Endothelial cell of umbilical vein (primary cell): ENCODE measurements at regions not wholly inside any gene's neighbourhood (a gene's known extent, or its start where the extent isn't known, plus 50 kb on each side); places are given as distances from the start of the nearest gene placed in this dataset.

Experiments used
- BruUV-seq: library from RNA; stranded (reverse); fragments of 400-500 nt; replicated peaks from 2 replicates; lab custom pipeline; 2021; lab: Mats Ljungman, UMichigan
- CTCF ChIA-PET: fragments of 300-600, 350-600 bp; sonication (Branson Sonifier 250); formaldehyde crosslinking; loops from one replicate; lab custom pipeline; 2021; ENCODE audit warnings: antibody characterized with exemption, inconsistent platforms; lab: Charles Lee
- POLR2A ChIA-PET: fragments of 300-600, 350-600 bp; sonication (Branson Sonifier 250); formaldehyde crosslinking; loops from one replicate; lab custom pipeline; 2021; ENCODE audit warnings: antibody characterized with exemption, inconsistent platforms; lab: Charles Lee
- DNase-seq: peaks from one replicate; pipeline ENCODE4 v3.0.0-alpha.2; 2011; ENCODE audit warnings: low read depth, low spot score
- FAIRE-seq: peaks from 2 replicates; lab custom pipeline; 2011; peaks lifted over from hg19 to GRCh38; lab: Jason Lieb, UNC
- H2AFZ ChIP-seq: 2 replicates; pipeline ENCODE4 v1.6.0; 2012; ENCODE audit warnings: low read depth, low read length, control low read depth, inconsistent platforms
- H3K27ac ChIP-seq: 2 replicates; pipeline ENCODE4 v1.5.1; 2011; ENCODE audit warnings: low read depth, mild to moderate bottlenecking, control low read depth, low read length, moderate library complexity; ENCODE audit not compliant: insufficient read depth
- H3K27me3 ChIP-seq, 2 experiments: 2 replicates each; pipeline versions ENCODE4 v1.6.0 to v1.6.1; 2011; ENCODE audit warnings: low read length in 2 of 2, mixed read lengths in 1 of 2; ENCODE audit not compliant: control insufficient read depth in 2 of 2, insufficient read depth in 2 of 2
- H3K36me3 ChIP-seq, 2 experiments: 2 replicates in 1 of 2; 3 replicates in 1 of 2; pipeline ENCODE4 v1.5.1; 2011; ENCODE audit warnings: low read length in 2 of 2, mild to moderate bottlenecking in 1 of 2, moderate library complexity in 1 of 2; ENCODE audit not compliant: control insufficient read depth in 2 of 2, insufficient read depth in 2 of 2; ENCODE audit errors: extremely low read depth in 1 of 2
- H3K4me1 ChIP-seq: 3 replicates; pipeline ENCODE4 v1.5.1; 2011; ENCODE audit warnings: mild to moderate bottlenecking, low read length; ENCODE audit not compliant: control insufficient read depth, insufficient read depth; ENCODE audit errors: extremely low read depth
- H3K4me2 ChIP-seq: 2 replicates; pipeline ENCODE4 v1.6.1; 2011; ENCODE audit warnings: low read length, control low read depth, mixed read lengths; ENCODE audit not compliant: insufficient read depth
- H3K4me3 ChIP-seq, 3 experiments: fragments of 200-600 bp in 1 of 3; sonication (generic), shearing (Covaris generic) in 1 of 3; replicated peaks in 1 of 3; 2 replicates each; pipeline ENCODE4 v1.5.1; 2011 to 2016; ENCODE audit warnings: control low read depth in 3 of 3, low read length in 3 of 3, mild to moderate bottlenecking in 2 of 3, inconsistent platforms in 1 of 3, low read depth in 1 of 3, moderate library complexity in 1 of 3; ENCODE audit not compliant: insufficient read depth in 1 of 3
- H3K79me2 ChIP-seq: 2 replicates; pipeline ENCODE4 v1.6.0; 2012; ENCODE audit warnings: low read length, inconsistent platforms; ENCODE audit not compliant: control insufficient read depth, insufficient read depth
- H3K9ac ChIP-seq: replicated peaks from 2 replicates; pipeline ENCODE3; 2011; ENCODE audit warnings: low read length, control low read depth; ENCODE audit not compliant: insufficient read depth; ENCODE audit errors: extremely low read depth
- H3K9me1 ChIP-seq: replicated peaks from 3 replicates; pipeline ENCODE4 v1.6.0; 2011; ENCODE audit warnings: mild to moderate bottlenecking, low read length; ENCODE audit not compliant: control insufficient read depth, insufficient read depth; ENCODE audit errors: extremely low read depth
- H3K9me3 ChIP-seq: replicated peaks from 2 replicates; pipeline ENCODE4 v1.5.1; 2012; ENCODE audit warnings: low read length, inconsistent platforms; ENCODE audit not compliant: control insufficient read depth, insufficient read depth
- H4K20me1 ChIP-seq: replicated peaks from 2 replicates; pipeline ENCODE3; 2011; ENCODE audit warnings: mild to moderate bottlenecking, low read length; ENCODE audit not compliant: control insufficient read depth, insufficient read depth; ENCODE audit errors: extremely low read depth
- EZH2 ChIP-seq: IDR thresholded peaks from 2 replicates; pipeline ENCODE4 v1.6.1; 2012; ENCODE audit warnings: borderline replicate concordance, low read depth, mild to moderate bottlenecking, moderate library complexity, low read length, inconsistent platforms; ENCODE audit not compliant: severe bottlenecking
- FOS ChIP-seq: IDR thresholded peaks from 2 replicates; pipeline ENCODE4 v1.6.1; 2011; ENCODE audit warnings: mild to moderate bottlenecking, low read length, moderate library complexity, borderline replicate concordance; ENCODE audit not compliant: insufficient read depth
- GATA2 ChIP-seq: IDR thresholded peaks from 2 replicates; pipeline ENCODE4 v1.7.0; 2011; ENCODE audit warnings: low read depth, mild to moderate bottlenecking, moderate library complexity, mixed read lengths, low read length; ENCODE audit not compliant: insufficient read length, insufficient read depth
- JUN ChIP-seq: IDR thresholded peaks from 2 replicates; pipeline ENCODE4 v1.6.1; 2011; ENCODE audit warnings: borderline replicate concordance, low read depth; ENCODE audit not compliant: insufficient read length, insufficient read depth
- MYC ChIP-seq: IDR thresholded peaks from one replicate; pipeline ENCODE4 v1.6.1; 2011; ENCODE audit warnings: mild to moderate bottlenecking, low read depth, low read length
- POLR2A ChIP-seq: IDR thresholded peaks from 2 replicates; pipeline ENCODE4 v1.6.1; 2012; ENCODE audit warnings: low read depth, mild to moderate bottlenecking, control low read depth, low read length
- POLR2AphosphoS5 ChIP-seq: IDR thresholded peaks from 2 replicates; pipeline ENCODE4 v1.6.1; 2012; ENCODE audit warnings: low read depth, mild to moderate bottlenecking, control low read depth, low read length, moderate library complexity; ENCODE audit not compliant: insufficient read depth
- dilution Hi-C: fragments of 300-500 bp; cut with MboI; formaldehyde crosslinking; loops from one replicate; pipeline ENCODE4 v1.15.0; 2019; ENCODE audit warnings: low sequenced_read_pairs; ENCODE audit not compliant: extremely low pct_ligation_motif_present
- intact Hi-C: fragments of 100-400 bp; cut with micrococcal nuclease; formaldehyde crosslinking; loops from one replicate; pipeline ENCODE4 v1.10.0; 2022
- TF ChIP-seq, protein P1 (sequence below): IDR thresholded peaks from 2 replicates; pipeline ENCODE4 v1.6.1; 2011; ENCODE audit not compliant: insufficient read depth, insufficient read length
- TF ChIP-seq, protein P2 (sequence below), 2 donors: IDR thresholded peaks; 1 replicate in 1 of 2; 2 replicates in 1 of 2; pipeline ENCODE4 v1.5.1; 2011; ENCODE audit warnings: low read length in 2 of 2, mild to moderate bottlenecking in 2 of 2, moderate library complexity in 2 of 2, control low read depth in 1 of 2, inconsistent platforms in 1 of 2, low read depth in 1 of 2; ENCODE audit not compliant: insufficient read depth in 1 of 2; ENCODE audit errors: extremely low read depth in 1 of 2

- Histone ChIP-seq H3K27me3 (no peaks in the 10 kb centered on the region), H3K9me1 (no peaks in the 10 kb centered on the region), H3K9ac (no peak overlapping the region), H3K4me1 (no peaks in the 10 kb centered on the region), H2AFZ (no peak overlapping the region), H3K4me3 (no peak overlapping the region), H3K4me2 (no peak overlapping the region), H3K79me2 (no peaks in the 10 kb centered on the region), H3K27ac (no peak overlapping the region), H3K9me3 (no peaks in the 10 kb centered on the region), H3K36me3 (no peaks in the 10 kb centered on the region), H4K20me1 (no peaks in the 10 kb centered on the region)
- dilution Hi-C loops (no loop called here), intact Hi-C loops (no loop called here)
- DNase-seq (no peak), FAIRE-seq (no peak)
- ChIA-PET CTCF (no interaction called here), POLR2A (no interaction called here)
- BruUV-seq, result no TSS peak
- TF ChIP-seq, protein P1, sequence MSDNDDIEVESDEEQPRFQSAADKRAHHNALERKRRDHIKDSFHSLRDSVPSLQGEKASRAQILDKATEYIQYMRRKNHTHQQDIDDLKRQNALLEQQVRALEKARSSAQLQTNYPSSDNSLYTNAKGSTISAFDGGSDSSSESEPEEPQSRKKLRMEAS, result no peak
- no peak for TF ChIP-seq MYC
- TF ChIP-seq POLR2A, result no peak
- no peak for TF ChIP-seq JUN
- TF ChIP-seq GATA2, result no peak
- TF ChIP-seq POLR2AphosphoS5, result no peak
- no peak for TF ChIP-seq FOS
- no peak for TF ChIP-seq EZH2
- TF ChIP-seq, protein P2, sequence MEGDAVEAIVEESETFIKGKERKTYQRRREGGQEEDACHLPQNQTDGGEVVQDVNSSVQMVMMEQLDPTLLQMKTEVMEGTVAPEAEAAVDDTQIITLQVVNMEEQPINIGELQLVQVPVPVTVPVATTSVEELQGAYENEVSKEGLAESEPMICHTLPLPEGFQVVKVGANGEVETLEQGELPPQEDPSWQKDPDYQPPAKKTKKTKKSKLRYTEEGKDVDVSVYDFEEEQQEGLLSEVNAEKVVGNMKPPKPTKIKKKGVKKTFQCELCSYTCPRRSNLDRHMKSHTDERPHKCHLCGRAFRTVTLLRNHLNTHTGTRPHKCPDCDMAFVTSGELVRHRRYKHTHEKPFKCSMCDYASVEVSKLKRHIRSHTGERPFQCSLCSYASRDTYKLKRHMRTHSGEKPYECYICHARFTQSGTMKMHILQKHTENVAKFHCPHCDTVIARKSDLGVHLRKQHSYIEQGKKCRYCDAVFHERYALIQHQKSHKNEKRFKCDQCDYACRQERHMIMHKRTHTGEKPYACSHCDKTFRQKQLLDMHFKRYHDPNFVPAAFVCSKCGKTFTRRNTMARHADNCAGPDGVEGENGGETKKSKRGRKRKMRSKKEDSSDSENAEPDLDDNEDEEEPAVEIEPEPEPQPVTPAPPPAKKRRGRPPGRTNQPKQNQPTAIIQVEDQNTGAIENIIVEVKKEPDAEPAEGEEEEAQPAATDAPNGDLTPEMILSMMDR (IDR thresholded peaks at IDR 0.05; ENCODE audit: extremely low read depth in 1 of 2, insufficient read depth in 1 of 2, low read depth in 1 of 2, low read length in 2 of 2), result no peak
These were observed 568.3 kb upstream of the ADGRL2 start for GRCh38 chr1:81232420-81232819.
